GM23248 (cell line): ENCODE measurements at regions not wholly inside any gene's neighbourhood (a gene's known extent, or its start where the extent isn't known, plus 50 kb on each side); places are given as distances from the start of the nearest gene placed in this dataset.

Experiments used
- EZH2 ChIP-seq: fragments of 200-600 bp; sonication (generic); IDR thresholded peaks from 2 replicates; pipeline ENCODE4 v1.6.1; 2018; ENCODE audit warnings: antibody characterized with exemption, mild to moderate bottlenecking; ENCODE audit not compliant: insufficient read depth, poor library complexity, severe bottlenecking
- EZH2phosphoT487 ChIP-seq: fragments of 200-600 bp; sonication (generic); IDR thresholded peaks from 2 replicates; pipeline ENCODE4 v1.6.1; 2018; ENCODE audit warnings: antibody characterized with exemption, moderate library complexity, mild to moderate bottlenecking, low read depth; ENCODE audit not compliant: insufficient read depth

DNA sequence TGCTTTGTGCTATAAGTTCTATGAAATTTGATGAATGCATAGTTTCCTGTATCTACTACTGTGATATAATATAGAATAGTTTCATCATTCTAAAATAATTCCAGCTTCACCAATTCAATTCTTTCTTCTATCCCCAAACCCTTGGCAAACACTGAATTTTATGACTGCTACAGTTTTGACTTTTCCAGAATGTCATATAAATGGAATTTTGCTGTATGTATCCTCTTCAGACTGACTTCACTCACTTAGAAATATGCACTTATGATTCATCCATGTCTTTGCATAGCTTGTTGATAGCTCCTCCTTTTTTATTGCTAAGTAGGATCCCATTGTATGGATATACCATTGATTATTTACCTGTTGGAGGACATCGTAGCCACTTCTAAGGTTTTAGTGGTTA, 89.1 kb upstream of the HS3ST3A1 start:
- TF ChIP-seq EZH2 (no peak), EZH2phosphoT487 (no peak)
